Kidney capillary endothelial cell (primary cell): ENCODE measurements at regions not wholly inside any gene's neighbourhood (a gene's known extent, or its start where the extent isn't known, plus 50 kb on each side); places are given as distances from the start of the nearest gene placed in this dataset.
A peak's percentile ranks its signal among the peaks of the same experiment; 100 is the strongest.

Experiments
- DNase-seq: peaks from one replicate; pipeline ENCODE4 v3.0.0-alpha.2; 2018; ENCODE audit warnings: low spot score

GRCh38 chr9:99327667-99328066 lies 105.6 kb downstream of the SEC61B start:
- no peak for DNase-seq

GRCh38 chr9:99335280-99335679 lies 113.2 kb downstream of the SEC61B start:
- DNase-seq, result peak; percentile 44

GRCh38 chr9:99336005-99336404 lies 113.9 kb downstream of the SEC61B start:
- DNase-seq, result no peak

GRCh38 chr9:99336531-99336930 lies 114.4 kb downstream of the SEC61B start:
- no peak for DNase-seq

- DNase-seq, result peak; percentile 95
Measured at GRCh38 chr9:99340281-99340680, 118.2 kb downstream of the SEC61B start.

GRCh38 chr9:99341686-99342085 lies 119.6 kb downstream of the SEC61B start:
- DNase-seq, result no peak

- DNase-seq, result no peak
Measured at GRCh38 chr9:99345451-99345850, 123.4 kb downstream of the SEC61B start.

GRCh38 chr9:99345942-99346341 lies 123.9 kb downstream of the SEC61B start:
- DNase-seq, result no peak

- DNase-seq, result no peak
Measured at GRCh38 chr9:99347568-99347967, 125.5 kb downstream of the SEC61B start.

- no peak for DNase-seq
Measured at GRCh38 chr9:99348289-99348688, 126.2 kb downstream of the SEC61B start.

GRCh38 chr9:99349870-99350269 lies 127.8 kb downstream of the SEC61B start:
- DNase-seq, result no peak

- no peak for DNase-seq
Measured at GRCh38 chr9:99350461-99350860, 128.4 kb downstream of the SEC61B start.

- DNase-seq, result no peak
Measured at GRCh38 chr9:99351647-99352046, 129.6 kb downstream of the SEC61B start.

- no peak for DNase-seq
Measured at GRCh38 chr9:99352826-99353225, 130.7 kb downstream of the SEC61B start.

GRCh38 chr9:99353408-99353807 lies 131.3 kb downstream of the SEC61B start:
- no peak for DNase-seq

- no peak for DNase-seq
Measured at GRCh38 chr9:99354104-99354503, 132.0 kb downstream of the SEC61B start.

- DNase-seq, result no peak
Measured at GRCh38 chr9:99356512-99356971, 134.5 kb downstream of the SEC61B start.

- DNase-seq, result no peak
Measured at GRCh38 chr9:99357575-99357974, 135.5 kb downstream of the SEC61B start.

- no peak for DNase-seq
Measured at GRCh38 chr9:99358668-99359067, 136.6 kb downstream of the SEC61B start.

- DNase-seq, result no peak
Measured at GRCh38 chr9:99359336-99359735, 137.3 kb downstream of the SEC61B start.

- DNase-seq, result no peak
Measured at GRCh38 chr9:99360026-99360425, 137.9 kb downstream of the SEC61B start.

GRCh38 chr9:99361817-99362216 lies 139.7 kb downstream of the SEC61B start:
- DNase-seq, result no peak

- DNase-seq, result no peak
Measured at GRCh38 chr9:99362321-99362720, 140.2 kb downstream of the SEC61B start.

GRCh38 chr9:99363509-99363908 lies 141.4 kb downstream of the SEC61B start:
- DNase-seq, result no peak
